Lower leg skin (tissue), 3 donors: ENCODE measurements at regions not wholly inside any gene's neighbourhood (a gene's known extent, or its start where the extent isn't known, plus 50 kb on each side); places are given as distances from the start of the nearest gene placed in this dataset.
"Not testable (repeated sequence)": the region's sequence is repeated elsewhere in the genome, so short reads cannot be mapped to it uniquely, and the experiment has no call there.

Experiments used
- POLR2A ChIP-seq, 2 donors: fragments of 450-650 bp; IDR thresholded peaks; one replicate each; pipeline ENCODE4 v1.6.1; 2016 to 2017; ENCODE audit warnings: antibody characterized with exemption in 2 of 2, mild to moderate bottlenecking in 1 of 2, moderate library complexity in 1 of 2
- TF ChIP-seq, protein P1 (sequence below), 3 donors: fragments of 450-650 bp; IDR thresholded peaks; one replicate each; pipeline ENCODE4 v1.5.1; 2016; ENCODE audit warnings: antibody characterized with exemption in 3 of 3, mild to moderate bottlenecking in 3 of 3, moderate library complexity in 2 of 3

DNA sequence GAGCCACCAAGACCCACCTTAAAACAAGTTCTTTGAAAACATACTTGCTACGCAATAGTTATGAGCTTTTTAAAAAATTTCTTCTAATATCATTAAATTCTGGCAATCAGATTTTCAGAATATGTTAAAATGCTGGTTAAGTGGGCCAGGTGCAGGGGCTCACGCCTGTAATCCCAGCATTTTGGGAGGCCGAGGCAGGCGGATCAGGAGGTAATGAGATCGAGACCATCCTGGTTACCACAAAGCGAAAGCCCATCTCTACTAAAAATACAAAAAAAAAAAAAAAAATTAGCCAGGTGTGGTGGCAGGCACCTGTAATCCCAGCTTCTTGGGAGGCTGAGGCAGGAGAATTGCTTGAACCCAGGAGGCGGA, 4751.6 kb upstream of the OR11H1 start:
- TF ChIP-seq POLR2A (IDR thresholded peaks at IDR 0.05): not testable (repeated sequence)
- TF ChIP-seq, protein P1, sequence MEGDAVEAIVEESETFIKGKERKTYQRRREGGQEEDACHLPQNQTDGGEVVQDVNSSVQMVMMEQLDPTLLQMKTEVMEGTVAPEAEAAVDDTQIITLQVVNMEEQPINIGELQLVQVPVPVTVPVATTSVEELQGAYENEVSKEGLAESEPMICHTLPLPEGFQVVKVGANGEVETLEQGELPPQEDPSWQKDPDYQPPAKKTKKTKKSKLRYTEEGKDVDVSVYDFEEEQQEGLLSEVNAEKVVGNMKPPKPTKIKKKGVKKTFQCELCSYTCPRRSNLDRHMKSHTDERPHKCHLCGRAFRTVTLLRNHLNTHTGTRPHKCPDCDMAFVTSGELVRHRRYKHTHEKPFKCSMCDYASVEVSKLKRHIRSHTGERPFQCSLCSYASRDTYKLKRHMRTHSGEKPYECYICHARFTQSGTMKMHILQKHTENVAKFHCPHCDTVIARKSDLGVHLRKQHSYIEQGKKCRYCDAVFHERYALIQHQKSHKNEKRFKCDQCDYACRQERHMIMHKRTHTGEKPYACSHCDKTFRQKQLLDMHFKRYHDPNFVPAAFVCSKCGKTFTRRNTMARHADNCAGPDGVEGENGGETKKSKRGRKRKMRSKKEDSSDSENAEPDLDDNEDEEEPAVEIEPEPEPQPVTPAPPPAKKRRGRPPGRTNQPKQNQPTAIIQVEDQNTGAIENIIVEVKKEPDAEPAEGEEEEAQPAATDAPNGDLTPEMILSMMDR (IDR thresholded peaks at IDR 0.05): not testable (repeated sequence)
